H9 (cell line): ENCODE measurements at regions not wholly inside any gene's neighbourhood (a gene's known extent, or its start where the extent isn't known, plus 50 kb on each side); places are given as distances from the start of the nearest gene placed in this dataset.

Experiments
- DNase-seq: peaks from one replicate; pipeline ENCODE4 v3.0.0-alpha.2; 2017
- H2AFZ ChIP-seq: one replicate; pipeline ENCODE4 v1.6.1; 2013; ENCODE audit warnings: mild to moderate bottlenecking, low read length, control low read depth, moderate library complexity
- H2AK5ac ChIP-seq: 2 replicates; pipeline ENCODE4 v1.6.1; 2013; ENCODE audit warnings: low read length, control low read depth, mixed read lengths; ENCODE audit not compliant: insufficient read length
- H2BK120ac ChIP-seq: one replicate; pipeline ENCODE4 v1.6.1; 2013; ENCODE audit warnings: low read depth, mild to moderate bottlenecking, low read length, control low read depth, inconsistent platforms; ENCODE audit not compliant: poor library complexity, severe bottlenecking
- H2BK12ac ChIP-seq: 2 replicates; pipeline ENCODE4 v1.6.1; 2013; ENCODE audit warnings: low read length, control low read depth, mixed read lengths, low read depth; ENCODE audit not compliant: insufficient read length
- H2BK15ac ChIP-seq: 2 replicates; pipeline ENCODE4 v1.6.1; 2013; ENCODE audit warnings: low read depth, low read length, control low read depth
- H2BK20ac ChIP-seq: one replicate; pipeline ENCODE4 v1.6.1; 2013; ENCODE audit warnings: low read depth, mild to moderate bottlenecking, low read length, control low read depth, inconsistent platforms; ENCODE audit not compliant: poor library complexity, severe bottlenecking
- H2BK5ac ChIP-seq: 2 replicates; pipeline ENCODE4 v1.6.1; 2013; ENCODE audit warnings: low read length, control low read depth, mixed read lengths; ENCODE audit not compliant: insufficient read length
- H3K14ac ChIP-seq: 2 replicates; pipeline ENCODE4 v1.6.1; 2013; ENCODE audit warnings: low read length, control low read depth; ENCODE audit not compliant: insufficient read depth
- H3K18ac ChIP-seq: 2 replicates; pipeline ENCODE4 v1.6.1; 2013; ENCODE audit warnings: low read depth, mild to moderate bottlenecking, mixed read lengths, low read length, control low read depth; ENCODE audit not compliant: insufficient read length
- H3K23ac ChIP-seq: 2 replicates; pipeline ENCODE4 v1.6.1; 2013; ENCODE audit warnings: low read length, control low read depth, mixed read lengths, low read depth; ENCODE audit not compliant: insufficient read length
- H3K23me2 ChIP-seq: 2 replicates; pipeline ENCODE4 v1.6.1; 2013; ENCODE audit warnings: low read depth, mild to moderate bottlenecking, mixed read lengths, low read length, control low read depth; ENCODE audit not compliant: insufficient read length, poor library complexity, severe bottlenecking
- H3K27ac ChIP-seq: 2 replicates; pipeline ENCODE4 v1.5.1; 2013; ENCODE audit warnings: low read length, control low read depth, mixed read lengths, low read depth; ENCODE audit not compliant: insufficient read length
- H3K27me3 ChIP-seq: 2 replicates; pipeline ENCODE4 v1.6.1; 2013; ENCODE audit warnings: low read length, control low read depth, inconsistent platforms; ENCODE audit not compliant: insufficient read depth
- H3K4ac ChIP-seq: 2 replicates; pipeline ENCODE4 v1.6.1; 2013; ENCODE audit warnings: low read depth, mild to moderate bottlenecking, control low read depth, inconsistent platforms, low read length, moderate library complexity
- H3K4me1 ChIP-seq: 2 replicates; pipeline ENCODE4 v1.6.1; 2013; ENCODE audit warnings: low read length, control low read depth, inconsistent platforms; ENCODE audit not compliant: insufficient read depth
- H3K4me2 ChIP-seq: 2 replicates; pipeline ENCODE4 v1.6.1; 2013; ENCODE audit warnings: low read length, control low read depth, mixed read lengths; ENCODE audit not compliant: insufficient read length, insufficient read depth
- H3K56ac ChIP-seq: 2 replicates; pipeline ENCODE4 v1.6.1; 2013; ENCODE audit warnings: low read depth, mild to moderate bottlenecking, mixed read lengths, low read length, control low read depth; ENCODE audit not compliant: insufficient read length
- H3K79me1 ChIP-seq: 2 replicates; pipeline ENCODE4 v1.6.1; 2013; ENCODE audit warnings: low read depth, mild to moderate bottlenecking, moderate library complexity, low read length, control low read depth, inconsistent platforms; ENCODE audit not compliant: insufficient read depth, poor library complexity, severe bottlenecking
- H3K79me2 ChIP-seq: 2 replicates; pipeline ENCODE4 v1.6.1; 2013; ENCODE audit warnings: low read length, control low read depth, inconsistent platforms; ENCODE audit not compliant: insufficient read depth
- H3K9ac ChIP-seq: 2 replicates; pipeline ENCODE4 v1.6.1; 2013; ENCODE audit warnings: low read length, control low read depth, mixed read lengths; ENCODE audit not compliant: insufficient read length; ENCODE audit errors: extremely low read depth
- H3K9me3 ChIP-seq: one replicate; pipeline ENCODE4 v1.6.1; 2013; ENCODE audit warnings: low read depth, low read length, inconsistent platforms; ENCODE audit not compliant: control insufficient read depth
- H3T11ph ChIP-seq: one replicate; pipeline ENCODE4 v1.6.1; 2013; ENCODE audit warnings: mild to moderate bottlenecking, low read length, control low read depth, inconsistent platforms
- H4K20me1 ChIP-seq: one replicate; pipeline ENCODE4 v1.6.1; 2013; ENCODE audit not compliant: control insufficient read depth, insufficient read length, insufficient read depth
- H4K5ac ChIP-seq: 2 replicates; pipeline ENCODE4 v1.6.1; 2013; ENCODE audit warnings: low read depth, mild to moderate bottlenecking, mixed read lengths, low read length, control low read depth; ENCODE audit not compliant: insufficient read length
- H4K8ac ChIP-seq: replicated peaks from 2 replicates; pipeline ENCODE4 v1.6.1; 2013; ENCODE audit warnings: low read length, control low read depth, mixed read lengths, low read depth; ENCODE audit not compliant: insufficient read length
- H4K91ac ChIP-seq: 2 replicates; pipeline ENCODE4 v1.6.1; 2013; ENCODE audit warnings: low read depth, mild to moderate bottlenecking, moderate library complexity, mixed read lengths, low read length, control low read depth; ENCODE audit not compliant: insufficient read length
- H3K27ac Mint-ChIP-seq, 3 experiments: 2 replicates in 2 of 3; 3 replicates in 1 of 3; pipeline ENCODE4 v1.8.0; 2020 to 2021; ENCODE audit warnings: mixed read lengths in 3 of 3, mild to moderate bottlenecking in 1 of 3, moderate library complexity in 1 of 3
- H3K27me3 Mint-ChIP-seq: 2 replicates; pipeline ENCODE4 v1.8.0; 2021; ENCODE audit warnings: low read depth, mild to moderate bottlenecking, moderate library complexity, mixed read lengths
- H3K36me3 Mint-ChIP-seq, 3 experiments: 2 replicates in 2 of 3; 3 replicates in 1 of 3; pipeline ENCODE4 v1.8.0; 2020 to 2021; ENCODE audit warnings: low read depth in 3 of 3, mixed read lengths in 3 of 3; ENCODE audit not compliant: insufficient read depth in 1 of 3
- H3K4me1 Mint-ChIP-seq, 2 experiments: 2 replicates each; pipeline ENCODE4 v1.8.0; 2020; ENCODE audit warnings: mixed read lengths in 2 of 2
- H3K4me3 Mint-ChIP-seq, 2 experiments: 2 replicates in 1 of 2; 3 replicates in 1 of 2; pipeline ENCODE4 v1.8.0; 2020 to 2021; ENCODE audit warnings: mild to moderate bottlenecking in 2 of 2, mixed read lengths in 2 of 2, moderate library complexity in 1 of 2
- H3K9me3 Mint-ChIP-seq, 2 experiments: 2 replicates in 1 of 2; 3 replicates in 1 of 2; pipeline ENCODE4 v1.8.0; 2020; ENCODE audit warnings: mild to moderate bottlenecking in 2 of 2, mixed read lengths in 2 of 2, moderate library complexity in 1 of 2
- TF ChIP-seq, protein P1 (sequence below): fragments of 200-600 bp; sonication (generic); conservative IDR thresholded peaks from 3 replicates; pipeline ENCODE4 v1.8.0; 2021; ENCODE audit warnings: antibody characterized with exemption, mild to moderate bottlenecking

DNA sequence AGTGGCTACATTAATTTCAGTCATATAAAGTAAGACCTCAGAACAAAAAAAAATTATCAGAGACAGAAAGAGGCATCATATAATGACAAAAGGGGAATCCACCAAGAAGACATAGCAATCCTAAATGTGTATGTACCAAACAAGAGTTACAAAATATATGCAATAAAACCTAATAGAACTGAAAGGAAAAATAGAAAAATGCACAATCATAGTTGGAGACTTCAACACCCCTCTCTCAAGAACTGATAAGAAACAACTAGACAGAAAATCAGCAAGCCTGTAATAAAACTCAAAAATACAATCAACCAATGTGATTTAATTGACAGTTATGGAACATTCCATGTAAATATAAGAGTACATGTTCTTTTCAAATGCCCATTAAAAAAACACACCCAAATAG is 61.3 kb upstream of the C16orf82 start:
- H3K27ac Mint-ChIP-seq: no peak overlapping the region

More for the DNA sequence above, 61.3 kb upstream of the C16orf82 start:
- Histone ChIP-seq H3K79me1 (no peaks in the 10 kb centered on the region), H4K91ac (no peak overlapping the region), H3K4me1 (no peaks in the 10 kb centered on the region), H2BK120ac (no peak overlapping the region), H3K79me2 (no peaks in the 10 kb centered on the region), H2BK20ac (no peak overlapping the region), H3K4me2 (no peak overlapping the region), H2AFZ (no peak overlapping the region), H3K27me3 (no peaks in the 10 kb centered on the region), H4K5ac (no peak overlapping the region), H2BK5ac (no peak overlapping the region), H3K9me3 (no peaks in the 10 kb centered on the region), H2BK15ac (no peak overlapping the region), H4K8ac (no peak overlapping the region), H3K4ac (no peak overlapping the region), H3K56ac (no peak overlapping the region), H3K18ac (no peak overlapping the region), H4K20me1 (no peaks in the 10 kb centered on the region), H2AK5ac (no peak overlapping the region), H3K9ac (no peak overlapping the region), H3K14ac (no peak overlapping the region), H3K23me2 (no peaks in the 10 kb centered on the region), H3K27ac (no peak overlapping the region), H2BK12ac (no peak overlapping the region), H3T11ph (no peak overlapping the region), H3K23ac (no peak overlapping the region)
- no peak overlapping the region for H3K4me3 Mint-ChIP-seq
- TF ChIP-seq, protein P1, sequence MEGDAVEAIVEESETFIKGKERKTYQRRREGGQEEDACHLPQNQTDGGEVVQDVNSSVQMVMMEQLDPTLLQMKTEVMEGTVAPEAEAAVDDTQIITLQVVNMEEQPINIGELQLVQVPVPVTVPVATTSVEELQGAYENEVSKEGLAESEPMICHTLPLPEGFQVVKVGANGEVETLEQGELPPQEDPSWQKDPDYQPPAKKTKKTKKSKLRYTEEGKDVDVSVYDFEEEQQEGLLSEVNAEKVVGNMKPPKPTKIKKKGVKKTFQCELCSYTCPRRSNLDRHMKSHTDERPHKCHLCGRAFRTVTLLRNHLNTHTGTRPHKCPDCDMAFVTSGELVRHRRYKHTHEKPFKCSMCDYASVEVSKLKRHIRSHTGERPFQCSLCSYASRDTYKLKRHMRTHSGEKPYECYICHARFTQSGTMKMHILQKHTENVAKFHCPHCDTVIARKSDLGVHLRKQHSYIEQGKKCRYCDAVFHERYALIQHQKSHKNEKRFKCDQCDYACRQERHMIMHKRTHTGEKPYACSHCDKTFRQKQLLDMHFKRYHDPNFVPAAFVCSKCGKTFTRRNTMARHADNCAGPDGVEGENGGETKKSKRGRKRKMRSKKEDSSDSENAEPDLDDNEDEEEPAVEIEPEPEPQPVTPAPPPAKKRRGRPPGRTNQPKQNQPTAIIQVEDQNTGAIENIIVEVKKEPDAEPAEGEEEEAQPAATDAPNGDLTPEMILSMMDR: no peak
- H3K4me1 Mint-ChIP-seq: peaks cover 9 to 10% of the 10 kb centered on the region in 2 experiments
- no peaks in the 10 kb centered on the region for H3K27me3 Mint-ChIP-seq
- no peaks in the 10 kb centered on the region for H3K36me3 Mint-ChIP-seq
- no peaks in the 10 kb centered on the region; a peak in 1 of 5 replicates for H3K9me3 Mint-ChIP-seq
- DNase-seq: no peak
